ENCODE measurements at regions not wholly inside any gene's neighbourhood (a gene's known extent, or its start where the extent isn't known, plus 50 kb on each side); places are given as distances from the start of the nearest gene placed in this dataset.

DNA sequence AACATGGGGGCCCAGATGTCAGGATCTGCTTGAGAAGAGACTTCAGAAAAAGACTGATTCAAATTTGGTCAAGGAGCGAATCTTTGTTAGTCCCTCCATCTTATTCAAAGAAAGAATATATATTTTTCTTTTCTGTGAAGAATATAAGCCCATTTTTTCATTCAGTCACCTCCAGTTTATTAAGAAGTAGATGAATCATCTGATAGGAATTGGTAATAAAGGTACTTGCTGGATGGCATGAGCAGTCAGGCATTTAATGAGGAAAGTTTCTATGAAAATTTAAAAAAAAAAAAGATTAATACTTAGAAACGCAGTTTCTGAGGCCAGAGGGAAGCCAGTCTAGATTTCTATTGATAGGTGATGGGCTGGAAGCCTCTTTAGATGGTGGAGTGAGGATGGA is 373.1 kb upstream of the SMC2 start:
- Mint-ChIP-seq H3K27ac (no peak overlapping the region), H3K36me3 (no peaks in the 10 kb centered on the region), H3K4me1 (no peaks in the 10 kb centered on the region), H3K27me3 (peaks cover 2% of the 10 kb centered on the region), H3K4me3 (no peak overlapping the region), H3K9me3 (peaks cover 2% of the 10 kb centered on the region)
- POLR2A ChIA-PET = no interaction called here
- no peak for ATAC-seq (ENCODE audit: low read depth)
- DNase-seq = no peak

- ATAC-seq (ENCODE audit: low read depth) (no peak), DNase-seq (no peak)
- H3K4me1 Mint-ChIP-seq = no peaks in the 10 kb centered on the region
- POLR2A ChIA-PET = no interaction called here
- no peaks in the 10 kb centered on the region for H3K9me3 Mint-ChIP-seq
- H3K27ac Mint-ChIP-seq = no peak overlapping the region
- no peaks in the 10 kb centered on the region for H3K27me3 Mint-ChIP-seq
- H3K36me3 Mint-ChIP-seq = no peaks in the 10 kb centered on the region
- no peak overlapping the region for H3K4me3 Mint-ChIP-seq
These were observed 363.2 kb upstream of the SMC2 start for GRCh38 chr9:103730866-103731265.

GRCh38 chr9:103731541-103731940 is 362.6 kb upstream of the SMC2 start:
- no peaks in the 10 kb centered on the region for H3K9me3 Mint-ChIP-seq
- no peaks in the 10 kb centered on the region for H3K36me3 Mint-ChIP-seq
- POLR2A ChIA-PET = no interaction called here
- no peaks in the 10 kb centered on the region for H3K27me3 Mint-ChIP-seq
- ATAC-seq (ENCODE audit: low read depth) (no peak), DNase-seq (no peak)
- H3K4me1 Mint-ChIP-seq = no peaks in the 10 kb centered on the region
- no peak overlapping the region for H3K4me3 Mint-ChIP-seq
- no peak overlapping the region for H3K27ac Mint-ChIP-seq

GRCh38 chr9:103734471-103734870 is 359.6 kb upstream of the SMC2 start:
- Mint-ChIP-seq H3K36me3 (no peaks in the 10 kb centered on the region), H3K27ac (no peak overlapping the region), H3K4me3 (no peak overlapping the region), H3K4me1 (no peaks in the 10 kb centered on the region), H3K9me3 (no peaks in the 10 kb centered on the region), H3K27me3 (no peaks in the 10 kb centered on the region)
- DNase-seq (no peak), ATAC-seq (ENCODE audit: low read depth) (no peak)
- POLR2A ChIA-PET = no interaction called here

- Mint-ChIP-seq H3K27ac (no peak overlapping the region), H3K27me3 (no peaks in the 10 kb centered on the region), H3K36me3 (no peaks in the 10 kb centered on the region), H3K4me1 (no peaks in the 10 kb centered on the region), H3K4me3 (no peak overlapping the region), H3K9me3 (peaks cover 1% of the 10 kb centered on the region)
- POLR2A ChIA-PET = no interaction called here
- ATAC-seq (ENCODE audit: low read depth) (no peak), DNase-seq (no peak)
These were observed 338.7 kb upstream of the SMC2 start for GRCh38 chr9:103755441-103755840.

GRCh38 chr9:103755986-103756385 is 338.1 kb upstream of the SMC2 start:
- no peak for ATAC-seq (ENCODE audit: low read depth)
- Mint-ChIP-seq H3K27me3 (no peaks in the 10 kb centered on the region), H3K9me3 (peaks cover 1% of the 10 kb centered on the region), H3K4me1 (no peaks in the 10 kb centered on the region), H3K36me3 (no peaks in the 10 kb centered on the region), H3K4me3 (no peak overlapping the region), H3K27ac (no peak overlapping the region)
- POLR2A ChIA-PET = no interaction called here
- DNase-seq = no peak

- Mint-ChIP-seq H3K27me3 (no peaks in the 10 kb centered on the region), H3K4me1 (no peaks in the 10 kb centered on the region), H3K36me3 (no peaks in the 10 kb centered on the region), H3K27ac (no peak overlapping the region), H3K9me3 (peaks cover 1% of the 10 kb centered on the region), H3K4me3 (no peak overlapping the region)
- DNase-seq (no peak), ATAC-seq (ENCODE audit: low read depth) (no peak)
- POLR2A ChIA-PET = no interaction called here
These were observed 337.0 kb upstream of the SMC2 start for GRCh38 chr9:103757062-103757461.

GRCh38 chr9:103761466-103761865 is 332.6 kb upstream of the SMC2 start:
- H3K9me3 Mint-ChIP-seq = no peaks in the 10 kb centered on the region
- no peaks in the 10 kb centered on the region for H3K36me3 Mint-ChIP-seq
- no peaks in the 10 kb centered on the region for H3K27me3 Mint-ChIP-seq
- DNase-seq = no peak
- no peak overlapping the region for H3K27ac Mint-ChIP-seq
- no peak for ATAC-seq (ENCODE audit: low read depth)
- POLR2A ChIA-PET = no interaction called here
- no peak overlapping the region for H3K4me3 Mint-ChIP-seq
- no peaks in the 10 kb centered on the region for H3K4me1 Mint-ChIP-seq

GRCh38 chr9:103789686-103790085 is 304.4 kb upstream of the SMC2 start:
- DNase-seq = no peak
- Mint-ChIP-seq H3K27ac (no peak overlapping the region), H3K27me3 (peaks cover 2% of the 10 kb centered on the region), H3K4me3 (no peak overlapping the region), H3K9me3 (peaks cover 2% of the 10 kb centered on the region), H3K4me1 (no peaks in the 10 kb centered on the region), H3K36me3 (no peaks in the 10 kb centered on the region)
- ATAC-seq (ENCODE audit: low read depth) = no peak
- POLR2A ChIA-PET = no interaction called here

- H3K27ac Mint-ChIP-seq = peak overlapping the region; percentile 58
- peaks cover 2% of the 10 kb centered on the region for H3K27me3 Mint-ChIP-seq
- POLR2A ChIA-PET = no interaction called here
- H3K4me3 Mint-ChIP-seq = peak overlapping the region; percentile 4
- peaks cover 2% of the 10 kb centered on the region for H3K9me3 Mint-ChIP-seq
- peak; percentile 89 for ATAC-seq (ENCODE audit: low read depth)
- DNase-seq = no peak
- H3K4me1 Mint-ChIP-seq = peaks cover 6% of the 10 kb centered on the region
- H3K36me3 Mint-ChIP-seq = no peaks in the 10 kb centered on the region
These were observed 295.5 kb upstream of the SMC2 start for GRCh38 chr9:103798620-103799019.

DNA sequence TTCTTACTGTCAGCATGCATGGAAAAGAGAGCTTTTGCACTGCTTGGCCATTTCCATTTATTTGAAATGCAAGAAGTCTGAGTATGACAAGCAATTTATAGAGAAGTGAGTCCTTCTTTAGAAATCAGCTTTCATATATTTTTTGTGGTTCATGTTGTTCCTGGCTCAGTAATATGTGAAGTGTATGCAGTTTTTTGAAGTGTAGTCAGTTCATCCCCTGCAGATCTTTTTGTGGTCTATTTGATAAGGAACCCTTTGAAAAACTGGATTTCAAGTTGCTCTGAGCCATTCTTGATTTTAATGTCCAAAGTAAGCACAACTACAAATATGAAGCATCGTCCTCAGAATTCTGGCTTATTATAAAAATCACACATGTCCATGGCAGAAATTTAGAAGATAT is 294.1 kb upstream of the SMC2 start:
- DNase-seq = no peak
- Mint-ChIP-seq H3K27me3 (no peaks in the 10 kb centered on the region), H3K36me3 (no peaks in the 10 kb centered on the region), H3K4me1 (peaks cover 6% of the 10 kb centered on the region), H3K4me3 (no peak overlapping the region), H3K9me3 (peaks cover 4% of the 10 kb centered on the region), H3K27ac (no peak overlapping the region)
- POLR2A ChIA-PET = no interaction called here
- no peak for ATAC-seq (ENCODE audit: low read depth)

- Mint-ChIP-seq H3K4me1 (peaks cover 6% of the 10 kb centered on the region), H3K9me3 (peaks cover 2% of the 10 kb centered on the region), H3K36me3 (no peaks in the 10 kb centered on the region), H3K27me3 (no peaks in the 10 kb centered on the region), H3K4me3 (no peak overlapping the region), H3K27ac (no peak overlapping the region)
- POLR2A ChIA-PET = no interaction called here
- ATAC-seq (ENCODE audit: low read depth) = no peak
- no peak for DNase-seq
These were observed 292.0 kb upstream of the SMC2 start for GRCh38 chr9:103802068-103802467.

DNA sequence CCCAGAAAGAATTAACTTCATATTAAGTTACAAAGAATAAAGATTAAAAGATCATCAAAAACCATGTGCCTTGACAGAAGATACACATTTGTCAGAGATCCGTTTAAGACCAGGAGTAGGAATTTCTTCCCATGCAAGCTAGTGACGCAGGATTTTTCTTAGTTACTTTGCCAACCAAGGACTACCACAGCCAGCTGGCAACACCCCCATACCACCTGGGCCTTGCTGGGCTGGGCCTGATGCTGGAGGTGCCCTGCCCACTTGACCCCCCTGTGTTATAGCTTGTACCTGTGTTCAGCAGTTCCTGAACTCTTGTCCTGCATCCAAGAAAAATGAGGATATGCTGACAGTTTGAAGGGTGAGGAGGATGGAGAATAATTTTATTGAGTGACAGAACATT is 290.9 kb upstream of the SMC2 start:
- no peaks in the 10 kb centered on the region for H3K27me3 Mint-ChIP-seq
- no peak overlapping the region for H3K27ac Mint-ChIP-seq
- DNase-seq = no peak
- no peaks in the 10 kb centered on the region for H3K36me3 Mint-ChIP-seq
- POLR2A ChIA-PET = no interaction called here
- peaks cover 6% of the 10 kb centered on the region for H3K4me1 Mint-ChIP-seq
- no peak overlapping the region for H3K4me3 Mint-ChIP-seq
- ATAC-seq (ENCODE audit: low read depth) = no peak
- H3K9me3 Mint-ChIP-seq = peaks cover 2% of the 10 kb centered on the region

DNA sequence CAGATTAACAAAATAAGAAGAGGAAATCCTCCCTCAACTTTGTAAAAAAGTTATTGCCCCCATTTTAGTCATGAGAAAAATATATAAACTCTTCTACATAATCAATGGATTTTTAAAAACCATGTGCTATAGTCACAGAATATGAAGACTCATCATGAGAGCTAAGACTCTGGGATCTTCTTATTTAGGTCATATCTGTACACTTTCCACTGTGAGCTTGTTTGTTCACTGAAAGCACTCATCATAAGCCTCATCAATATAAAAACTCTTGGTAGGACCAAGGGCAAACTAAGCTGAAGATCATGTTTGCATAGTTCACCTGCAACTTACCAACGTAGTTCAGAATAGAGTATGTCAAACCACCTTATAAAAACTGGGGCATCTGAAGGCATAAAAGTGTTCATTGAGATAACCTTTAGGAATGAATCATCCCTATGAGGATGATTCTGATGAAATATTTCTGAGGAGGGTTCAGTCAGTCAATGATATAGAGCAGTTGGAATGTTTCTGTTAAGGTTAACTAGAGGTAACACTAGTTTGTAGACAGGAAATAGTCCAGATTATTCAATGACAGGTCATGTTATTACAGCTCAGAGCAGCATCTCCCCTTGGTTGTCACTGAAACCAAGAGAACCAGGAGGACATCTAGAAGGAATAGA is 289.9 kb upstream of the SMC2 start:
- Mint-ChIP-seq H3K27me3 (no peaks in the 10 kb centered on the region), H3K27ac (no peak overlapping the region), H3K9me3 (peaks cover 2% of the 10 kb centered on the region), H3K36me3 (no peaks in the 10 kb centered on the region), H3K4me3 (no peak overlapping the region), H3K4me1 (peaks cover 1% of the 10 kb centered on the region)
- no peak for ATAC-seq (ENCODE audit: low read depth)
- DNase-seq = no peak
- POLR2A ChIA-PET = no interaction called here

- H3K27ac Mint-ChIP-seq = no peak overlapping the region
- no peak overlapping the region for H3K4me3 Mint-ChIP-seq
- H3K27me3 Mint-ChIP-seq = no peaks in the 10 kb centered on the region
- POLR2A ChIA-PET = no interaction called here
- ATAC-seq (ENCODE audit: low read depth) (no peak), DNase-seq (no peak)
- no peaks in the 10 kb centered on the region for H3K9me3 Mint-ChIP-seq
- H3K36me3 Mint-ChIP-seq = no peaks in the 10 kb centered on the region
- no peaks in the 10 kb centered on the region for H3K4me1 Mint-ChIP-seq
These were observed 284.4 kb upstream of the SMC2 start for GRCh38 chr9:103809745-103810144.
